Activated naive CD8-positive, alpha-beta T cell treated with anti-CD3 and anti-CD28 coated beads for 36 hours (primary cell): ENCODE measurements at regions not wholly inside any gene's neighbourhood (a gene's known extent, or its start where the extent isn't known, plus 50 kb on each side); places are given as distances from the start of the nearest gene placed in this dataset.

Experiments
- DNase-seq: peaks from one replicate; pipeline ENCODE4 v3.0.0; 2021
- H3K27ac Mint-ChIP-seq: one replicate; pipeline ENCODE4 v1.8.0; 2022; ENCODE audit warnings: mild to moderate bottlenecking, moderate library complexity, mixed read lengths
- H3K27me3 Mint-ChIP-seq: one replicate; pipeline ENCODE4 v1.8.0; 2022; ENCODE audit warnings: mild to moderate bottlenecking, mixed read lengths
- H3K36me3 Mint-ChIP-seq: one replicate; pipeline ENCODE4 v1.8.0; 2021; ENCODE audit warnings: mild to moderate bottlenecking, mixed read lengths
- H3K4me1 Mint-ChIP-seq: one replicate; pipeline ENCODE4 v1.8.0; 2021; ENCODE audit warnings: mixed read lengths
- H3K4me3 Mint-ChIP-seq: one replicate; pipeline ENCODE4 v1.8.0; 2022; ENCODE audit warnings: mild to moderate bottlenecking, moderate library complexity, mixed read lengths
- H3K9me3 Mint-ChIP-seq: one replicate; pipeline ENCODE4 v1.8.0; 2022; ENCODE audit warnings: mixed read lengths

- peaks cover 16% of the 10 kb centered on the region for H3K27me3 Mint-ChIP-seq
Measured at GRCh38 chr22:49195636-49196035, 632.0 kb downstream of the BRD1 start.

GRCh38 chr22:49193901-49194465 is 633.7 kb downstream of the BRD1 start:
- peaks cover 18% of the 10 kb centered on the region for H3K27me3 Mint-ChIP-seq
- H3K4me3 Mint-ChIP-seq, result no peak overlapping the region
- no peaks in the 10 kb centered on the region for H3K9me3 Mint-ChIP-seq
- DNase-seq, result no peak
- H3K36me3 Mint-ChIP-seq, result no peaks in the 10 kb centered on the region
- H3K4me1 Mint-ChIP-seq, result no peaks in the 10 kb centered on the region
- no peak overlapping the region for H3K27ac Mint-ChIP-seq

More at GRCh38 chr22:49195636-49196035, 632.0 kb downstream of the BRD1 start:
- no peak for DNase-seq
- H3K36me3 Mint-ChIP-seq, result no peaks in the 10 kb centered on the region
- no peaks in the 10 kb centered on the region for H3K4me1 Mint-ChIP-seq
- no peak overlapping the region for H3K4me3 Mint-ChIP-seq
- no peak overlapping the region for H3K27ac Mint-ChIP-seq
- H3K9me3 Mint-ChIP-seq, result no peaks in the 10 kb centered on the region

GRCh38 chr22:49193348-49193747 is 634.3 kb downstream of the BRD1 start:
- Mint-ChIP-seq H3K36me3 (no peaks in the 10 kb centered on the region), H3K4me1 (no peaks in the 10 kb centered on the region), H3K9me3 (no peaks in the 10 kb centered on the region), H3K27me3 (peaks cover 13% of the 10 kb centered on the region), H3K27ac (no peak overlapping the region), H3K4me3 (no peak overlapping the region)
- no peak for DNase-seq

- Mint-ChIP-seq H3K4me1 (no peaks in the 10 kb centered on the region), H3K27ac (no peak overlapping the region), H3K27me3 (peaks cover 13% of the 10 kb centered on the region), H3K4me3 (no peak overlapping the region), H3K36me3 (no peaks in the 10 kb centered on the region), H3K9me3 (no peaks in the 10 kb centered on the region)
- DNase-seq, result no peak
Measured at GRCh38 chr22:49192857-49193250, 634.8 kb downstream of the BRD1 start.

- H3K27ac Mint-ChIP-seq, result no peak overlapping the region
- no peaks in the 10 kb centered on the region for H3K36me3 Mint-ChIP-seq
- H3K9me3 Mint-ChIP-seq, result no peaks in the 10 kb centered on the region
- no peaks in the 10 kb centered on the region for H3K4me1 Mint-ChIP-seq
- peaks cover 13% of the 10 kb centered on the region for H3K27me3 Mint-ChIP-seq
- no peak for DNase-seq
- no peak overlapping the region for H3K4me3 Mint-ChIP-seq
Measured at GRCh38 chr22:49192180-49192856, 635.4 kb downstream of the BRD1 start.

- H3K4me3 Mint-ChIP-seq, result no peak overlapping the region
- DNase-seq, result no peak
- peaks cover 8% of the 10 kb centered on the region for H3K27me3 Mint-ChIP-seq
- H3K27ac Mint-ChIP-seq, result no peak overlapping the region
- H3K4me1 Mint-ChIP-seq, result no peaks in the 10 kb centered on the region
- H3K36me3 Mint-ChIP-seq, result no peaks in the 10 kb centered on the region
- H3K9me3 Mint-ChIP-seq, result no peaks in the 10 kb centered on the region
Measured at GRCh38 chr22:49191506-49191980, 636.1 kb downstream of the BRD1 start.

GRCh38 chr22:49190816-49191505 is 636.7 kb downstream of the BRD1 start:
- no peaks in the 10 kb centered on the region for H3K4me1 Mint-ChIP-seq
- DNase-seq, result no peak
- peaks cover 3% of the 10 kb centered on the region for H3K27me3 Mint-ChIP-seq
- H3K4me3 Mint-ChIP-seq, result no peak overlapping the region
- H3K36me3 Mint-ChIP-seq, result no peaks in the 10 kb centered on the region
- no peaks in the 10 kb centered on the region for H3K9me3 Mint-ChIP-seq
- H3K27ac Mint-ChIP-seq, result no peak overlapping the region

- H3K36me3 Mint-ChIP-seq, result no peaks in the 10 kb centered on the region
- no peaks in the 10 kb centered on the region for H3K9me3 Mint-ChIP-seq
- H3K27ac Mint-ChIP-seq, result no peak overlapping the region
- peaks cover 7% of the 10 kb centered on the region for H3K27me3 Mint-ChIP-seq
- no peak overlapping the region for H3K4me3 Mint-ChIP-seq
- no peaks in the 10 kb centered on the region for H3K4me1 Mint-ChIP-seq
- no peak for DNase-seq
Measured at GRCh38 chr22:49189871-49190270, 637.8 kb downstream of the BRD1 start.

- Mint-ChIP-seq H3K4me3 (no peak overlapping the region), H3K9me3 (no peaks in the 10 kb centered on the region), H3K27me3 (peaks cover 7% of the 10 kb centered on the region), H3K27ac (no peak overlapping the region), H3K36me3 (no peaks in the 10 kb centered on the region), H3K4me1 (no peaks in the 10 kb centered on the region)
- no peak for DNase-seq
Measured at GRCh38 chr22:49188591-49188990, 639.1 kb downstream of the BRD1 start.

GRCh38 chr22:49188091-49188490 is 639.6 kb downstream of the BRD1 start:
- no peaks in the 10 kb centered on the region for H3K9me3 Mint-ChIP-seq
- H3K36me3 Mint-ChIP-seq, result no peaks in the 10 kb centered on the region
- H3K4me3 Mint-ChIP-seq, result no peak overlapping the region
- H3K4me1 Mint-ChIP-seq, result no peaks in the 10 kb centered on the region
- H3K27me3 Mint-ChIP-seq, result peaks cover 10% of the 10 kb centered on the region
- no peak overlapping the region for H3K27ac Mint-ChIP-seq
- no peak for DNase-seq

GRCh38 chr22:49186762-49187161 is 640.9 kb downstream of the BRD1 start:
- Mint-ChIP-seq H3K4me3 (no peak overlapping the region), H3K27ac (no peak overlapping the region), H3K36me3 (no peaks in the 10 kb centered on the region), H3K27me3 (peaks cover 10% of the 10 kb centered on the region), H3K4me1 (no peaks in the 10 kb centered on the region), H3K9me3 (no peaks in the 10 kb centered on the region)
- no peak for DNase-seq

GRCh38 chr22:49186293-49186692 is 641.4 kb downstream of the BRD1 start:
- H3K27ac Mint-ChIP-seq, result no peak overlapping the region
- no peaks in the 10 kb centered on the region for H3K4me1 Mint-ChIP-seq
- H3K36me3 Mint-ChIP-seq, result no peaks in the 10 kb centered on the region
- H3K4me3 Mint-ChIP-seq, result no peak overlapping the region
- no peak for DNase-seq
- H3K27me3 Mint-ChIP-seq, result peaks cover 10% of the 10 kb centered on the region
- no peaks in the 10 kb centered on the region for H3K9me3 Mint-ChIP-seq

GRCh38 chr22:49185312-49185969 is 642.2 kb downstream of the BRD1 start:
- no peak for DNase-seq
- H3K4me3 Mint-ChIP-seq, result no peak overlapping the region
- no peaks in the 10 kb centered on the region for H3K9me3 Mint-ChIP-seq
- no peak overlapping the region for H3K27ac Mint-ChIP-seq
- H3K4me1 Mint-ChIP-seq, result no peaks in the 10 kb centered on the region
- no peaks in the 10 kb centered on the region for H3K36me3 Mint-ChIP-seq
- H3K27me3 Mint-ChIP-seq, result peaks cover 10% of the 10 kb centered on the region

GRCh38 chr22:49184736-49185135 is 642.9 kb downstream of the BRD1 start:
- H3K9me3 Mint-ChIP-seq, result no peaks in the 10 kb centered on the region
- H3K27me3 Mint-ChIP-seq, result peaks cover 10% of the 10 kb centered on the region
- no peak overlapping the region for H3K27ac Mint-ChIP-seq
- no peaks in the 10 kb centered on the region for H3K4me1 Mint-ChIP-seq
- no peak overlapping the region for H3K4me3 Mint-ChIP-seq
- no peak for DNase-seq
- H3K36me3 Mint-ChIP-seq, result no peaks in the 10 kb centered on the region

GRCh38 chr22:49183826-49184216 is 643.9 kb downstream of the BRD1 start:
- no peak overlapping the region for H3K27ac Mint-ChIP-seq
- H3K36me3 Mint-ChIP-seq, result no peaks in the 10 kb centered on the region
- H3K4me1 Mint-ChIP-seq, result no peaks in the 10 kb centered on the region
- DNase-seq, result no peak
- H3K27me3 Mint-ChIP-seq, result peaks cover 7% of the 10 kb centered on the region
- H3K4me3 Mint-ChIP-seq, result no peak overlapping the region
- no peaks in the 10 kb centered on the region for H3K9me3 Mint-ChIP-seq
